Ovary (tissue), 7 donors: ENCODE measurements at regions not wholly inside any gene's neighbourhood (a gene's known extent, or its start where the extent isn't known, plus 50 kb on each side); places are given as distances from the start of the nearest gene placed in this dataset.

Source experiments
- DNase-seq, 5 donors: peaks; one replicate each; pipeline ENCODE4 v3.0.0-alpha.2; 2019 to 2020
- H3K27ac ChIP-seq, 2 donors: fragments of 200-600 bp; one replicate each; pipeline versions ENCODE4 v1.5.1 to v1.8.0; 2019 to 2022
- H3K27me3 ChIP-seq: fragments of 200-600 bp; one replicate; pipeline ENCODE4 v1.8.0; 2022
- H3K36me3 ChIP-seq: fragments of 200-600 bp; sonication (generic); one replicate; pipeline ENCODE4 v1.5.1; 2019
- H3K4me1 ChIP-seq: one replicate; pipeline ENCODE4 v1.8.1; 2013; ENCODE audit warnings: mild to moderate bottlenecking, moderate library complexity; ENCODE audit not compliant: insufficient read depth
- H3K4me3 ChIP-seq: fragments of 200-600 bp; sonication (generic); one replicate; pipeline ENCODE4 v1.5.1; 2017
- H3K9me3 ChIP-seq, 2 donors: fragments of 200-600 bp in 1 of 2; sonication (generic) in 1 of 2; one replicate each; pipeline versions ENCODE4 v1.5.1 to v1.8.1; 2013 to 2019; ENCODE audit warnings: mild to moderate bottlenecking in 1 of 2, moderate library complexity in 1 of 2
- CTCF ChIP-seq, 3 donors: fragments of 450-650 bp in 2 of 3; fragments of 200-600 bp in 1 of 3; IDR thresholded peaks; one replicate each; pipeline versions ENCODE4 v1.5.1 to v1.8.0; 2016 to 2022; ENCODE audit warnings: antibody characterized with exemption in 3 of 3, mild to moderate bottlenecking in 1 of 3
- EP300 ChIP-seq: sonication (generic); formaldehyde crosslinking; IDR thresholded peaks from one replicate; pipeline ENCODE4 v1.6.1; 2017; ENCODE audit warnings: antibody characterized with exemption
- POLR2A ChIP-seq: fragments of 450-650 bp; IDR thresholded peaks from one replicate; pipeline ENCODE4 v1.6.1; 2017; ENCODE audit warnings: antibody characterized with exemption, mild to moderate bottlenecking, moderate library complexity
- WGBS, 3 donors: extraction: QIAGEN DNeasy Blood & Tissue Kit in 1 of 3; methylation state at CpG; one replicate each; pipeline versions ENCODE4 v1.1.5 to v1.1.7; 2013 to 2017; 5-methylcytosine and 5-hydroxymethylcytosine counted together
- intact Hi-C, 4 donors: fragments of 100-400 bp; cut with DNase I; formaldehyde crosslinking; loops; one replicate each; pipeline versions ENCODE4 v1.11.0 to v1.15.1; 2022 to 2023
- donor health status: DM: no; HTN: no; CAD: no; lungs with moderate emphysema.
- donor health status: DM: no; HTN: no; CAD: no.
- donor health status: Bipolar disorder and iron deficiency.
- donor health status: DM: no; HTN: no; CAD: no.
- donor health status: DM: yes; HTN: yes; CAD: no.

- Histone ChIP-seq H3K4me3 (no peak overlapping the region), H3K36me3 (no peaks in the 10 kb centered on the region), H3K4me1 (no peaks in the 10 kb centered on the region), H3K27ac (no peak overlapping the region), H3K9me3 (no peaks in the 10 kb centered on the region), H3K27me3 (no peaks in the 10 kb centered on the region)
- intact Hi-C loops, result no loop called here
- TF ChIP-seq CTCF (IDR thresholded peaks at IDR 0.05), result no peak
- no peak for TF ChIP-seq POLR2A
- no peak for TF ChIP-seq EP300
- WGBS, 3 donors, result 94 to 98% (median 96%) methylated on average over 4 of the region's 4 CpGs
- no peak for DNase-seq
Observed at GRCh38 chr1:193325771-193326170, 139.4 kb upstream of the B3GALT2 start.

GRCh38 chr1:193325042-193325441, 138.6 kb upstream of the B3GALT2 start:
- 92 to 95% (median 93%) methylated on average over 1 of the region's 1 CpG for WGBS, 3 donors
- H3K4me3 ChIP-seq, result no peak overlapping the region
- intact Hi-C loops, result no loop called here
- no peaks in the 10 kb centered on the region for H3K36me3 ChIP-seq
- H3K4me1 ChIP-seq, result no peaks in the 10 kb centered on the region
- H3K27ac ChIP-seq, result no peak overlapping the region
- no peak for DNase-seq
- no peaks in the 10 kb centered on the region for H3K27me3 ChIP-seq
- H3K9me3 ChIP-seq, result no peaks in the 10 kb centered on the region
- TF ChIP-seq POLR2A (no peak), CTCF (IDR thresholded peaks at IDR 0.05) (no peak), EP300 (no peak)

- Histone ChIP-seq H3K4me1 (no peaks in the 10 kb centered on the region), H3K36me3 (no peaks in the 10 kb centered on the region), H3K4me3 (no peak overlapping the region), H3K9me3 (no peaks in the 10 kb centered on the region), H3K27ac (no peak overlapping the region), H3K27me3 (no peaks in the 10 kb centered on the region)
- DNase-seq, result no peak
- intact Hi-C loops, result no loop called here
- TF ChIP-seq EP300, result no peak
- no peak for TF ChIP-seq POLR2A
- TF ChIP-seq CTCF (IDR thresholded peaks at IDR 0.05), result no peak
- WGBS, 3 donors, result 21 to 27% (median 25%) methylated on average over 2 of the region's 2 CpGs
Observed at GRCh38 chr1:193322211-193322610, 135.8 kb upstream of the B3GALT2 start.

GRCh38 chr1:193321242-193321840, 134.9 kb upstream of the B3GALT2 start:
- DNase-seq, result no peak
- H3K27me3 ChIP-seq, result no peaks in the 10 kb centered on the region
- WGBS, 3 donors, result 61 to 74% (median 71%) methylated on average over 2 of the region's 2 CpGs
- no peaks in the 10 kb centered on the region for H3K9me3 ChIP-seq
- intact Hi-C loops, result no loop called here
- no peaks in the 10 kb centered on the region for H3K4me1 ChIP-seq
- H3K27ac ChIP-seq, result no peak overlapping the region
- H3K4me3 ChIP-seq, result no peak overlapping the region
- no peaks in the 10 kb centered on the region for H3K36me3 ChIP-seq
- TF ChIP-seq CTCF (IDR thresholded peaks at IDR 0.05) (no peak), EP300 (no peak), POLR2A (no peak)
